ENCODE measurements at regions not wholly inside any gene's neighbourhood (a gene's known extent, or its start where the extent isn't known, plus 50 kb on each side); places are given as distances from the start of the nearest gene placed in this dataset.

GRCh38 chr4:12139296-12139695 lies 710.6 kb upstream of the HS3ST1 start:
- H3K36me3 ChIP-seq = no peaks in the 10 kb centered on the region
- no peak overlapping the region for H3K4me3 ChIP-seq
- no peaks in the 10 kb centered on the region for H3K9me3 ChIP-seq
- H3K4me1 ChIP-seq = no peaks in the 10 kb centered on the region
- no peaks in the 10 kb centered on the region for H3K27me3 ChIP-seq
- intact Hi-C loops (cut with DNase I; ENCODE audit: low total_unique reads) = no loop called here
- DNase-seq = no peak
- H3K27ac ChIP-seq = no peak overlapping the region
- TF ChIP-seq POLR2A (IDR thresholded peaks at IDR 0.05) (no peak), CTCF (IDR thresholded peaks at IDR 0.05) (no peak)

- Histone ChIP-seq H3K36me3 (no peaks in the 10 kb centered on the region), H3K9me3 (no peaks in the 10 kb centered on the region), H3K27me3 (no peaks in the 10 kb centered on the region), H3K27ac (no peak overlapping the region), H3K4me1 (no peaks in the 10 kb centered on the region), H3K4me3 (no peak overlapping the region)
- no peak for DNase-seq
- intact Hi-C loops (cut with DNase I; ENCODE audit: low total_unique reads) = no loop called here
- TF ChIP-seq POLR2A (IDR thresholded peaks at IDR 0.05) = no peak
- TF ChIP-seq CTCF (IDR thresholded peaks at IDR 0.05) = no peak
Observed at GRCh38 chr4:12138488-12138887, 709.8 kb upstream of the HS3ST1 start.

GRCh38 chr4:12137575-12137974 lies 708.9 kb upstream of the HS3ST1 start:
- H3K27ac ChIP-seq = no peak overlapping the region
- H3K9me3 ChIP-seq = no peaks in the 10 kb centered on the region
- no peak overlapping the region for H3K4me3 ChIP-seq
- H3K4me1 ChIP-seq = no peaks in the 10 kb centered on the region
- intact Hi-C loops (cut with DNase I; ENCODE audit: low total_unique reads) = no loop called here
- no peaks in the 10 kb centered on the region for H3K36me3 ChIP-seq
- DNase-seq = no peak
- TF ChIP-seq CTCF (IDR thresholded peaks at IDR 0.05) (no peak), POLR2A (IDR thresholded peaks at IDR 0.05) (no peak)
- no peaks in the 10 kb centered on the region for H3K27me3 ChIP-seq

DNA sequence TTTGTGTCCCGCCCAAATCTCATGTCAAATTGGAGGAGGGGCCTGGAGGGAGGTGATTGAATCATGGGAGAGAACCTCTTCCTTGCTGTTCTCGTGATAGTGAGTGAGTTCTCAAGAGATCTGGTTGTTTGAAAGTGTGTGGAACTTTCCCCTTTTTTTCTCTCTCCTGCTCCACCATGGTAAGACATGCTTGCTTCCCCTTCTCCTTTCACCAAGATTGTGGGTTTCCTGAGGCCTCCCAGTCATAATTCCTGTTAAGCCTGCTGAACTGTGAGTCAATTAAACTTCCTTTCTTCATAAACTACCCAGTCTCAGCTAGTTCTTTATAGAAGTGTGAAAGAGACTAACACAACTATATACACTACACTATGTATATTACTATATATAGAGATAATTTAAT lies 697.8 kb upstream of the HS3ST1 start:
- H3K9me3 ChIP-seq = no peaks in the 10 kb centered on the region

GRCh38 chr4:12124138-12124537 lies 695.4 kb upstream of the HS3ST1 start:
- Histone ChIP-seq H3K27ac (no peak overlapping the region), H3K4me1 (no peaks in the 10 kb centered on the region), H3K36me3 (no peaks in the 10 kb centered on the region), H3K9me3 (no peaks in the 10 kb centered on the region), H3K27me3 (no peaks in the 10 kb centered on the region), H3K4me3 (no peak overlapping the region)
- intact Hi-C loops (cut with DNase I; ENCODE audit: low total_unique reads) = no loop called here
- TF ChIP-seq POLR2A (IDR thresholded peaks at IDR 0.05) (no peak), CTCF (IDR thresholded peaks at IDR 0.05) (no peak)
- no peak for DNase-seq

More for the DNA sequence above, 697.8 kb upstream of the HS3ST1 start:
- Histone ChIP-seq H3K36me3 (no peaks in the 10 kb centered on the region), H3K27ac (no peak overlapping the region), H3K4me1 (no peaks in the 10 kb centered on the region), H3K4me3 (no peak overlapping the region), H3K27me3 (no peaks in the 10 kb centered on the region)
- no peak for DNase-seq
- intact Hi-C loops (cut with DNase I; ENCODE audit: low total_unique reads) = no loop called here
- TF ChIP-seq CTCF (IDR thresholded peaks at IDR 0.05) = no peak
- no peak for TF ChIP-seq POLR2A (IDR thresholded peaks at IDR 0.05)
